ENCODE measurements at regions not wholly inside any gene's neighbourhood (a gene's known extent, or its start where the extent isn't known, plus 50 kb on each side); places are given as distances from the start of the nearest gene placed in this dataset.

- intact Hi-C loops (cut with DNase I): loop anchor here in 1 of 2 donors (5.0 kb wide), 1 partner anchor 841 kb away; no protein-coding TSS in a partner anchor
- H3K4me3 ChIP-seq: no peak overlapping the region
- no peaks in the 10 kb centered on the region for H3K36me3 ChIP-seq (ENCODE audit: insufficient read depth in 1 of 2, low read depth in 1 of 2)
- ATAC-seq (no peak), DNase-seq (no peak)
- no peak overlapping the region for H3K27ac ChIP-seq
- H3K9me3 ChIP-seq: no peaks in the 10 kb centered on the region
- TF ChIP-seq CTCF (IDR thresholded peaks at IDR 0.05): no peak
- no peaks in the 10 kb centered on the region for H3K27me3 ChIP-seq (ENCODE audit: insufficient read depth in 3 of 3, low read length in 2 of 3)
- 34 to 57% (median 42%) methylated on average over 2 of the region's 2 CpGs for WGBS, 3 donors
- no peaks in the 10 kb centered on the region for H3K4me1 ChIP-seq
Observed at GRCh38 chr5:120913396-120913795, 449.3 kb downstream of the PRR16 start.

- no peaks in the 10 kb centered on the region for H3K4me1 ChIP-seq
- TF ChIP-seq CTCF (IDR thresholded peaks at IDR 0.05): no peak
- WGBS, 3 donors: 34 to 62% (median 58%) methylated on average over 1 of the region's 1 CpG
- DNase-seq (no peak), ATAC-seq (no peak)
- no peak overlapping the region for H3K4me3 ChIP-seq
- no peak overlapping the region for H3K27ac ChIP-seq
- H3K27me3 ChIP-seq (ENCODE audit: insufficient read depth in 3 of 3, low read length in 2 of 3): no peaks in the 10 kb centered on the region
- H3K9me3 ChIP-seq: no peaks in the 10 kb centered on the region
- intact Hi-C loops (cut with DNase I): no loop called here
- H3K36me3 ChIP-seq (ENCODE audit: insufficient read depth in 1 of 2, low read depth in 1 of 2): no peaks in the 10 kb centered on the region
Observed at GRCh38 chr5:120917214-120917758, 453.2 kb downstream of the PRR16 start.

- H3K4me3 ChIP-seq: no peak overlapping the region
- WGBS, 3 donors: 90 to 95% (median 93%) methylated on average over 2 of the region's 2 CpGs
- H3K27ac ChIP-seq: no peak overlapping the region
- no peaks in the 10 kb centered on the region for H3K9me3 ChIP-seq
- H3K36me3 ChIP-seq (ENCODE audit: insufficient read depth in 1 of 2, low read depth in 1 of 2): no peaks in the 10 kb centered on the region
- H3K4me1 ChIP-seq: no peaks in the 10 kb centered on the region
- no peak for ATAC-seq
- no peaks in the 10 kb centered on the region for H3K27me3 ChIP-seq (ENCODE audit: insufficient read depth in 3 of 3, low read length in 2 of 3)
- TF ChIP-seq CTCF (IDR thresholded peaks at IDR 0.05): no peak
- intact Hi-C loops (cut with DNase I): no loop called here
- DNase-seq: no peak
Observed at GRCh38 chr5:120919017-120919416, 454.9 kb downstream of the PRR16 start.

GRCh38 chr5:120923026-120923425, 458.9 kb downstream of the PRR16 start:
- no peaks in the 10 kb centered on the region for H3K4me1 ChIP-seq
- H3K9me3 ChIP-seq: no peaks in the 10 kb centered on the region
- no peak for DNase-seq
- H3K27ac ChIP-seq: no peak overlapping the region
- no peak for TF ChIP-seq CTCF (IDR thresholded peaks at IDR 0.05)
- no peaks in the 10 kb centered on the region for H3K36me3 ChIP-seq (ENCODE audit: insufficient read depth in 1 of 2, low read depth in 1 of 2)
- no peak overlapping the region for H3K4me3 ChIP-seq
- H3K27me3 ChIP-seq (ENCODE audit: insufficient read depth in 3 of 3, low read length in 2 of 3): no peaks in the 10 kb centered on the region
- no peak for ATAC-seq
- WGBS, 3 donors: 92 to 99% (median 94%) methylated on average over 3 of the region's 3 CpGs
- intact Hi-C loops (cut with DNase I): no loop called here

- no peak for ATAC-seq
- WGBS, 3 donors: 79 to 96% (median 90%) methylated on average over 1 of the region's 1 CpG
- TF ChIP-seq CTCF (IDR thresholded peaks at IDR 0.05): no peak
Observed at GRCh38 chr5:120926471-120926870, 462.4 kb downstream of the PRR16 start.

More at GRCh38 chr5:120926471-120926870, 462.4 kb downstream of the PRR16 start:
- DNase-seq: no peak
- H3K4me3 ChIP-seq: no peak overlapping the region
- no peaks in the 10 kb centered on the region for H3K9me3 ChIP-seq
- intact Hi-C loops (cut with DNase I): no loop called here
- H3K27ac ChIP-seq: no peak overlapping the region
- H3K36me3 ChIP-seq (ENCODE audit: insufficient read depth in 1 of 2, low read depth in 1 of 2): no peaks in the 10 kb centered on the region
- no peaks in the 10 kb centered on the region for H3K27me3 ChIP-seq (ENCODE audit: insufficient read depth in 3 of 3, low read length in 2 of 3)
- no peaks in the 10 kb centered on the region for H3K4me1 ChIP-seq

All from psoas muscle (tissue), 7 donors.